ENCODE measurements at regions not wholly inside any gene's neighbourhood (a gene's known extent, or its start where the extent isn't known, plus 50 kb on each side); places are given as distances from the start of the nearest gene placed in this dataset.
"Not testable (repeated sequence)": the region's sequence is repeated elsewhere in the genome, so short reads cannot be mapped to it uniquely, and the experiment has no call there.

DNA sequence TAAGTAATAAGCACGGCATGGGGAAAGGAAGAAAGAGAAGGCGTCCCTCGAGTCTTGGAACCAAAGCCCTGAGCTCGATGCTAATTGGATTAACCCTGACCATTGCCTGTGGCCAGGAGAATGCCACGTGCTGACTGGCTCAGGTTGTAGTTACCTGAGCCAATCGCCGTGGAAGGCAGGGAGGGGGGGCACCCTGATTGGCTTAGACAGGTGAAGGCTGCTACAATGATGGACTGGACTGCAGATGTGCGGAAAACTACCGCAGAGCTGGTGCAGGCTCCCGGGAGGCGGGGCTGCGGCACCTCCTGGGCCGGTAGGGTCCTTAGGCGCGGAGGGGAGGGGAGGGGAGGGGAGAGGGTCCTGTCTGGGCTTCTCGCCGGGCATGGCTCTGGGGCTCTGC, 121.3 kb downstream of the TFAP2C start:
- Histone ChIP-seq H3K27me3 (no peaks in the 10 kb centered on the region), H3K9me3 (no peaks in the 10 kb centered on the region)
- 14 to 27% (median 14%) methylated on average over 17 of the region's 17 CpGs for WGBS, 3 donors

GRCh38 chr20:56752274-56752673, 123.2 kb downstream of the TFAP2C start:
- no peak for DNase-seq
- no peaks in the 10 kb centered on the region for H3K9me3 ChIP-seq
- H3K4me3 ChIP-seq, result no peak overlapping the region
- no peaks in the 10 kb centered on the region for H3K4me1 ChIP-seq (ENCODE audit: insufficient read depth)
- H3K36me3 ChIP-seq, result no peaks in the 10 kb centered on the region
- H3K27ac ChIP-seq, result no peak overlapping the region
- WGBS, 3 donors, result 41 to 46% (median 45%) methylated on average over 8 of the region's 8 CpGs
- no peaks in the 10 kb centered on the region for H3K27me3 ChIP-seq
- intact Hi-C loops (cut with DNase I), result no loop called here
- TF ChIP-seq, protein P1, sequence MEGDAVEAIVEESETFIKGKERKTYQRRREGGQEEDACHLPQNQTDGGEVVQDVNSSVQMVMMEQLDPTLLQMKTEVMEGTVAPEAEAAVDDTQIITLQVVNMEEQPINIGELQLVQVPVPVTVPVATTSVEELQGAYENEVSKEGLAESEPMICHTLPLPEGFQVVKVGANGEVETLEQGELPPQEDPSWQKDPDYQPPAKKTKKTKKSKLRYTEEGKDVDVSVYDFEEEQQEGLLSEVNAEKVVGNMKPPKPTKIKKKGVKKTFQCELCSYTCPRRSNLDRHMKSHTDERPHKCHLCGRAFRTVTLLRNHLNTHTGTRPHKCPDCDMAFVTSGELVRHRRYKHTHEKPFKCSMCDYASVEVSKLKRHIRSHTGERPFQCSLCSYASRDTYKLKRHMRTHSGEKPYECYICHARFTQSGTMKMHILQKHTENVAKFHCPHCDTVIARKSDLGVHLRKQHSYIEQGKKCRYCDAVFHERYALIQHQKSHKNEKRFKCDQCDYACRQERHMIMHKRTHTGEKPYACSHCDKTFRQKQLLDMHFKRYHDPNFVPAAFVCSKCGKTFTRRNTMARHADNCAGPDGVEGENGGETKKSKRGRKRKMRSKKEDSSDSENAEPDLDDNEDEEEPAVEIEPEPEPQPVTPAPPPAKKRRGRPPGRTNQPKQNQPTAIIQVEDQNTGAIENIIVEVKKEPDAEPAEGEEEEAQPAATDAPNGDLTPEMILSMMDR (IDR thresholded peaks at IDR 0.05), result no peak
- TF ChIP-seq EP300 (IDR thresholded peaks at IDR 0.05) (no peak), POLR2A (IDR thresholded peaks at IDR 0.05) (no peak)

More for the DNA sequence above, 121.3 kb downstream of the TFAP2C start:
- no peaks in the 10 kb centered on the region for H3K4me1 ChIP-seq (ENCODE audit: insufficient read depth)
- H3K36me3 ChIP-seq, result no peaks in the 10 kb centered on the region
- H3K27ac ChIP-seq, result no peak overlapping the region
- intact Hi-C loops (cut with DNase I), result no loop called here
- no peak for TF ChIP-seq POLR2A (IDR thresholded peaks at IDR 0.05)
- TF ChIP-seq, protein P1 (IDR thresholded peaks at IDR 0.05), result no peak
- no peak for TF ChIP-seq EP300 (IDR thresholded peaks at IDR 0.05)
- no peak for DNase-seq
- H3K4me3 ChIP-seq, result no peak overlapping the region

DNA sequence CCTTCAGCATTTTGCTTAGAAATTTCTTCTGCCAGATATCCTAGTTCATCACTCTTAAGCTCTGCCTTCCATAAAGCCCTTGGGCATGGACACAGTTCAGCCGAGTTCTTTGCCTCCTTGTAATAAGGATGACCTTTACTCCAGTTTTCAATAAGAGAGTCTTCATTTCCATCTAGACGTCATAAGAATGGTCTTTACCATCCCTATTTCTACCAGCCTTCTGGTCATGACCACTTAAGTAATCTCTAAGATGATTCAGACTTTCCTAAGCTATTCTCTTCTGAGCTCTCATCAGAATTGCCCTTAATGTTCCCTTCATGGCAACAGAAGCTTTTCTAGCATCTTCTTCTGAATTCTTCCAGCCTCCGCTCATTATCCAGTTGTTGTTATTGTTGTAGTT, 126.1 kb downstream of the TFAP2C start:
- Histone ChIP-seq H3K36me3 (no peaks in the 10 kb centered on the region), H3K27ac (no peak overlapping the region), H3K27me3 (no peaks in the 10 kb centered on the region), H3K9me3 (no peaks in the 10 kb centered on the region), H3K4me3 (no peak overlapping the region), H3K4me1 (ENCODE audit: insufficient read depth) (no peaks in the 10 kb centered on the region)
- no peak for DNase-seq
- TF ChIP-seq POLR2A (IDR thresholded peaks at IDR 0.05) (no peak), EP300 (IDR thresholded peaks at IDR 0.05) (no peak)
- TF ChIP-seq, protein P1 (IDR thresholded peaks at IDR 0.05), result no peak
- intact Hi-C loops (cut with DNase I), result no loop called here
- WGBS, 3 donors, result 60 to 77% (median 66%) methylated on average over 3 of the region's 3 CpGs

GRCh38 chr20:56756658-56757057, 127.6 kb downstream of the TFAP2C start:
- H3K4me1 ChIP-seq (ENCODE audit: insufficient read depth); H3K9me3 ChIP-seq; H3K27me3 ChIP-seq; DNase-seq; intact Hi-C loops (cut with DNase I); H3K4me3 ChIP-seq; H3K27ac ChIP-seq; H3K36me3 ChIP-seq: not testable (repeated sequence)
- 84 to 89% (median 88%) methylated on average over 5 of the region's 5 CpGs for WGBS, 3 donors

DNA sequence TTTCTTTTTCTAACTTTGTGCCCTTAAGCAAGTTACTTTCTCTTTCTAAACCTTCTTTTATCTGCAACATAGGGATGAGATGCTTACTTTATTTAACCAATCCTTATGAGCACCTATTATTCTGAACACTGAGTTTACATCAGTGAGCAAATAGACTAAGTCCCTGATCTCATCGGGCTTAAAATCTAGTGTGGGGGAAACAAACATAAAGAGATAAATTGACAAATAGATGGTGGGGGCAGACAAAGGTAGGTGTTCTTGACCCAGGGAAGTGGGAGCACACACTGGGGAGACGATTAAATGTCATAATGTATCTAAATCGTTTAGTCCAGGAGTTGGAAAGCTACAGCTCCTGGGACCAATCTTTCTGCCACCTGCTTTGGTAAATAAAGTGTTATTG, 129.6 kb downstream of the TFAP2C start:
- WGBS, 3 donors, result 68 to 77% (median 75%) methylated on average over 3 of the region's 3 CpGs
- DNase-seq, result no peak
- no peak overlapping the region for H3K27ac ChIP-seq
- no peak for TF ChIP-seq EP300 (IDR thresholded peaks at IDR 0.05)
- TF ChIP-seq, protein P1 (IDR thresholded peaks at IDR 0.05), result no peak
- no peak for TF ChIP-seq POLR2A (IDR thresholded peaks at IDR 0.05)
- H3K27me3 ChIP-seq, result no peaks in the 10 kb centered on the region
- H3K9me3 ChIP-seq, result no peaks in the 10 kb centered on the region
- no peak overlapping the region for H3K4me3 ChIP-seq
- H3K36me3 ChIP-seq, result no peaks in the 10 kb centered on the region
- intact Hi-C loops (cut with DNase I), result no loop called here
- no peaks in the 10 kb centered on the region for H3K4me1 ChIP-seq (ENCODE audit: insufficient read depth)
